CD4-positive, alpha-beta T cell treated with Interleukin-12 subunit alpha and Interleukin-12 subunit beta, for 1 hour (primary cell): ENCODE measurements at regions not wholly inside any gene's neighbourhood (a gene's known extent, or its start where the extent isn't known, plus 50 kb on each side); places are given as distances from the start of the nearest gene placed in this dataset.

Experiments used
- DNase-seq: peaks from one replicate; pipeline ENCODE4 v3.0.0-alpha.2; 2020

GRCh38 chr7:155217634-155218033 is 80.0 kb upstream of the INSIG1 start:
- no peak for DNase-seq

- DNase-seq = no peak
Measured at GRCh38 chr7:155218276-155219153, 79.2 kb upstream of the INSIG1 start.

GRCh38 chr7:155219154-155219531 is 78.5 kb upstream of the INSIG1 start:
- DNase-seq = no peak

GRCh38 chr7:155219947-155220769 is 77.5 kb upstream of the INSIG1 start:
- DNase-seq = no peak

GRCh38 chr7:155220903-155221302 is 76.8 kb upstream of the INSIG1 start:
- no peak for DNase-seq

GRCh38 chr7:155221547-155221946 is 76.1 kb upstream of the INSIG1 start:
- no peak for DNase-seq

GRCh38 chr7:155222061-155222460 is 75.6 kb upstream of the INSIG1 start:
- DNase-seq = no peak

- no peak for DNase-seq
Measured at GRCh38 chr7:155222573-155222972, 75.1 kb upstream of the INSIG1 start.

GRCh38 chr7:155223021-155223420 is 74.7 kb upstream of the INSIG1 start:
- DNase-seq = no peak

GRCh38 chr7:155223503-155223902 is 74.2 kb upstream of the INSIG1 start:
- DNase-seq = no peak

GRCh38 chr7:155224116-155224811 is 73.4 kb upstream of the INSIG1 start:
- DNase-seq = no peak

GRCh38 chr7:155225095-155225494 is 72.6 kb upstream of the INSIG1 start:
- no peak for DNase-seq

- DNase-seq = no peak
Measured at GRCh38 chr7:155225516-155225915, 72.2 kb upstream of the INSIG1 start.

- no peak for DNase-seq
Measured at GRCh38 chr7:155226261-155227003, 71.2 kb upstream of the INSIG1 start.

GRCh38 chr7:155227004-155227787 is 70.5 kb upstream of the INSIG1 start:
- DNase-seq = no peak

- no peak for DNase-seq
Measured at GRCh38 chr7:155227788-155228458, 69.8 kb upstream of the INSIG1 start.

GRCh38 chr7:155228459-155228845 is 69.2 kb upstream of the INSIG1 start:
- no peak for DNase-seq

GRCh38 chr7:155228894-155229293 is 68.8 kb upstream of the INSIG1 start:
- DNase-seq = no peak

- no peak for DNase-seq
Measured at GRCh38 chr7:155229548-155230168, 68.0 kb upstream of the INSIG1 start.

- no peak for DNase-seq
Measured at GRCh38 chr7:155230169-155230593, 67.5 kb upstream of the INSIG1 start.
